NT2/D1 (cell line): ENCODE measurements at regions not wholly inside any gene's neighbourhood (a gene's known extent, or its start where the extent isn't known, plus 50 kb on each side); places are given as distances from the start of the nearest gene placed in this dataset.

Source experiments
- SUZ12 ChIP-seq: IDR thresholded peaks from 2 replicates; pipeline ENCODE4 v1.6.1; 2011; ENCODE audit not compliant: insufficient read length, insufficient read depth; ENCODE audit errors: extremely low read depth
- YY1 ChIP-seq: IDR thresholded peaks from 2 replicates; pipeline ENCODE4 v1.6.1; 2011; ENCODE audit not compliant: insufficient read length, insufficient read depth
- ZNF274 ChIP-seq: IDR thresholded peaks from 2 replicates; pipeline ENCODE4 v1.6.1; 2011; ENCODE audit warnings: mild to moderate bottlenecking, low read depth, low read length

DNA sequence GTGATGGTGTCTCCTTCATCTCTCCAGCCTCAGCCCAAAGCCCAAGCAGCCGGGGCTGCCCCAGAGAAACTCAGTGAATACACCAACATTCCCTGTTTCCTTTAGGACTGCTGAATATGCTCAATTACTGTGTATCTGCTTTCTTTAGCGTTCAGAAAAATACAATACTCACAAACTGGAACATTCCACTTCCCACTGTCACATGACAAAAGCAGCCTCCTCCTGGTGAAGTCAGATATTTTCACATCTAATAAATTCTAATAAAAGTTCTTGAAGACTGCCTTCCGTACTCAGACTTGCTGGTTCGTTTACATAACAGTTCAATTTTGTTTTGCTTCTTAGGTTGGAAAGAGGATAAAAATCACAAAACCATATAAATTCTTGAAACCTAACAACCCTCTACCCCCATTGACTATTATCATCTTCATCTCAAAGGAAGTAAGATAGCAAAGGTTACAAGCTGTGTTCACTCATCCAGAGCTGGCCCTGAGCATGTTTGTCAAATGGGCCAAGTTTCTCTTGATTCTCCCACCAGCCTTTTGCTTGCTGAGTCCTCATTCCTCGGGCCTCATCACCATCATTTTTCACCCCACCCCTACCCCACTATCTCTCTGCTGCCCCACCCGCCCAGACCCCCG, 190.8 kb upstream of the HNRNPA3 start:
- no peak for TF ChIP-seq YY1
- no peak for TF ChIP-seq ZNF274
- no peak for TF ChIP-seq SUZ12
